ENCODE measurements at regions not wholly inside any gene's neighbourhood (a gene's known extent, or its start where the extent isn't known, plus 50 kb on each side); places are given as distances from the start of the nearest gene placed in this dataset.
"Not testable (repeated sequence)": the region's sequence is repeated elsewhere in the genome, so short reads cannot be mapped to it uniquely, and the experiment has no call there.

DNA sequence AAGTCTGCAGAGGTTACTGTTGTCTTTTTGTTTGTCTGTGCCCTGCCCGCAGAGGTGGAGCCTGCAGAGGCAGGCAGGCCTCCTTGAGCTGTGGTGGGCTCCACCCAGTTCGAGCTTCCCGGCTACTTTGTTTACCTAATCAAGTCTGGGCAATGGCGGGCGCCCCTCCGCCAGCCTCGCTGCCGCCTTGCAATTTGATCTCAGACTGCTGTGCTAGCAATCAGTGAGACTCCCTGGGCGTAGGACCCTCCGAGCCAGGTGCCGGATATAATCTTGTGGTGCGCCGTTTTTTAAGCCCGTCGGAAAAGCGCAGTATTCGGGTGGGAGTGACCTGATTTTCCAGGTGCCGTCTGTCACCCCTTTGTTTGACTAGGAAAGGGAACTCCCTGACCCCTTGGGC lies 221.7 kb downstream of the RPRM start:
- TF ChIP-seq, protein P1, sequence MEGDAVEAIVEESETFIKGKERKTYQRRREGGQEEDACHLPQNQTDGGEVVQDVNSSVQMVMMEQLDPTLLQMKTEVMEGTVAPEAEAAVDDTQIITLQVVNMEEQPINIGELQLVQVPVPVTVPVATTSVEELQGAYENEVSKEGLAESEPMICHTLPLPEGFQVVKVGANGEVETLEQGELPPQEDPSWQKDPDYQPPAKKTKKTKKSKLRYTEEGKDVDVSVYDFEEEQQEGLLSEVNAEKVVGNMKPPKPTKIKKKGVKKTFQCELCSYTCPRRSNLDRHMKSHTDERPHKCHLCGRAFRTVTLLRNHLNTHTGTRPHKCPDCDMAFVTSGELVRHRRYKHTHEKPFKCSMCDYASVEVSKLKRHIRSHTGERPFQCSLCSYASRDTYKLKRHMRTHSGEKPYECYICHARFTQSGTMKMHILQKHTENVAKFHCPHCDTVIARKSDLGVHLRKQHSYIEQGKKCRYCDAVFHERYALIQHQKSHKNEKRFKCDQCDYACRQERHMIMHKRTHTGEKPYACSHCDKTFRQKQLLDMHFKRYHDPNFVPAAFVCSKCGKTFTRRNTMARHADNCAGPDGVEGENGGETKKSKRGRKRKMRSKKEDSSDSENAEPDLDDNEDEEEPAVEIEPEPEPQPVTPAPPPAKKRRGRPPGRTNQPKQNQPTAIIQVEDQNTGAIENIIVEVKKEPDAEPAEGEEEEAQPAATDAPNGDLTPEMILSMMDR (IDR thresholded peaks at IDR 0.05 in 4 of 5, conservative IDR thresholded peaks at IDR 0.05 in 1 of 5): not testable (repeated sequence)
- not testable (repeated sequence) for TF ChIP-seq POLR2A (IDR thresholded peaks at IDR 0.05)
